HL-60/S4 treated with phorbol 12-myristate 13-acetate at 8.2 ng/mL for 4 days and 3 days (cell line): ENCODE measurements at regions not wholly inside any gene's neighbourhood (a gene's known extent, or its start where the extent isn't known, plus 50 kb on each side); places are given as distances from the start of the nearest gene placed in this dataset.
"Not testable (repeated sequence)": the region's sequence is repeated elsewhere in the genome, so short reads cannot be mapped to it uniquely, and the experiment has no call there.

Experiments
- in situ Hi-C: fragments of 300-500 bp; cut with MboI; formaldehyde crosslinking; loops from 2 replicates; pipeline ENCODE4 v1.15.0; 2022; ENCODE audit warnings: low sequenced_read_pairs

- in situ Hi-C loops, result no loop called here
Measured at GRCh38 chr7:25579778-25580075, 351.4 kb upstream of the NPVF start.

- in situ Hi-C loops, result no loop called here
Measured at GRCh38 chr7:25580141-25580540, 351.9 kb upstream of the NPVF start.

- in situ Hi-C loops, result no loop called here
Measured at GRCh38 chr7:25583621-25584020, 355.3 kb upstream of the NPVF start.

GRCh38 chr7:25584112-25584938 is 356.0 kb upstream of the NPVF start:
- in situ Hi-C loops, result no loop called here

GRCh38 chr7:25586513-25586912 is 358.2 kb upstream of the NPVF start:
- in situ Hi-C loops, result no loop called here

- in situ Hi-C loops, result no loop called here
Measured at GRCh38 chr7:25594122-25594521, 365.8 kb upstream of the NPVF start.

GRCh38 chr7:25594728-25595127 is 366.4 kb upstream of the NPVF start:
- in situ Hi-C loops, result no loop called here

GRCh38 chr7:25595996-25596395 is 367.7 kb upstream of the NPVF start:
- in situ Hi-C loops, result no loop called here

- in situ Hi-C loops, result no loop called here
Measured at GRCh38 chr7:25596443-25596842, 368.2 kb upstream of the NPVF start.

GRCh38 chr7:25597946-25598345 is 369.7 kb upstream of the NPVF start:
- in situ Hi-C loops, result no loop called here

- in situ Hi-C loops, result no loop called here
Measured at GRCh38 chr7:25598765-25599164, 370.5 kb upstream of the NPVF start.

- in situ Hi-C loops, result no loop called here
Measured at GRCh38 chr7:25600262-25600920, 372.1 kb upstream of the NPVF start.

- in situ Hi-C loops, result not testable (repeated sequence)
Measured at GRCh38 chr7:25602730-25603426, 374.6 kb upstream of the NPVF start.

GRCh38 chr7:25603427-25603740 is 375.1 kb upstream of the NPVF start:
- in situ Hi-C loops, result not testable (repeated sequence)

- in situ Hi-C loops, result no loop called here
Measured at GRCh38 chr7:25611196-25611595, 382.9 kb upstream of the NPVF start.

GRCh38 chr7:25613912-25614311 is 385.6 kb upstream of the NPVF start:
- in situ Hi-C loops, result no loop called here

- in situ Hi-C loops, result no loop called here
Measured at GRCh38 chr7:25614415-25614814, 386.1 kb upstream of the NPVF start.

GRCh38 chr7:25615003-25615402 is 386.7 kb upstream of the NPVF start:
- in situ Hi-C loops, result no loop called here

- in situ Hi-C loops, result no loop called here
Measured at GRCh38 chr7:25615593-25615992, 387.3 kb upstream of the NPVF start.

- in situ Hi-C loops, result no loop called here
Measured at GRCh38 chr7:25617214-25617613, 388.9 kb upstream of the NPVF start.

GRCh38 chr7:25617673-25618072 is 389.4 kb upstream of the NPVF start:
- in situ Hi-C loops, result no loop called here

- in situ Hi-C loops, result no loop called here
Measured at GRCh38 chr7:25619381-25619780, 391.1 kb upstream of the NPVF start.
